Prostate gland (tissue), 2 donors: ENCODE measurements at regions not wholly inside any gene's neighbourhood (a gene's known extent, or its start where the extent isn't known, plus 50 kb on each side); places are given as distances from the start of the nearest gene placed in this dataset.

ENCODE experiments used
- CTCF ChIP-seq, 4 experiments: fragments of 200-600 bp in 2 of 4; fragments of 450-650 bp in 2 of 4; sonication (generic) in 2 of 4; IDR thresholded peaks; 1 replicate in 3 of 4; 2 replicates in 1 of 4; pipeline ENCODE4 v1.5.1; 2016 to 2019; ENCODE audit warnings: antibody characterized with exemption in 4 of 4, mild to moderate bottlenecking in 2 of 4, moderate library complexity in 2 of 4
- POLR2A ChIP-seq: fragments of 450-650 bp; IDR thresholded peaks from one replicate; pipeline ENCODE4 v1.6.1; 2016; ENCODE audit warnings: antibody characterized with exemption, mild to moderate bottlenecking

GRCh38 chr5:155275222-155275621, 261.7 kb downstream of the KIF4B start:
- TF ChIP-seq POLR2A (no peak), CTCF (IDR thresholded peaks at IDR 0.05) (no peak)
